Caki2 (cell line): ENCODE measurements at regions not wholly inside any gene's neighbourhood (a gene's known extent, or its start where the extent isn't known, plus 50 kb on each side); places are given as distances from the start of the nearest gene placed in this dataset.
"Not testable (repeated sequence)": the region's sequence is repeated elsewhere in the genome, so short reads cannot be mapped to it uniquely, and the experiment has no call there.

Experiments used
- DNase-seq: peaks from one replicate; pipeline ENCODE4 v3.0.0-alpha.2; 2015; ENCODE audit warnings: low read depth
- in situ Hi-C: cut with HindIII; loops from 2 replicates; pipeline ENCODE4 v1.10.0; 2016; ENCODE audit warnings: low sequenced_read_pairs, low pct_unique_long_range_greater_than_20kb, mixed read lengths

GRCh38 chr7:97449448-97449847 lies 282.4 kb upstream of the TAC1 start:
- in situ Hi-C loops, DNase-seq: not testable (repeated sequence)

GRCh38 chr7:97450516-97450915 lies 281.4 kb upstream of the TAC1 start:
- in situ Hi-C loops, result no loop called here
- no peak for DNase-seq

DNA sequence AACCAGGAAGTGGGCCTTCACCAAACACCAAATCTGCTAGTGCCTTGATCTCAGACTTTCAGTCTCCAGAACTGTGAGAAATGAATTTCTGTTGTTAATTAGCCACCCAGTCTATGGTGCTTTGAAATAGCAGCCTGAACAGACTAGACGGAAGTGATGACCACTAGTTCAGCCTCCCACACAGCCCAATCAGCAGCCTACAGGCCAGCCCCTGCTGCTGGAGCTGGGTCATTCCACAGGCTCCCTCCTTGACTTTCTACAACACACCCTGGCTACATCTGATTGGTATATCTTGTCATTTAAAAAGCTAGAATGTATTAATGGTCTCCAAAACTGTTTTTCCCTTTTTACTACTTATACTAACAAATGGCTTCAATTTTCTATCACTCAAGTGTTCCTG lies 277.2 kb upstream of the TAC1 start:
- in situ Hi-C loops, result no loop called here

GRCh38 chr7:97457054-97457453 lies 274.8 kb upstream of the TAC1 start:
- in situ Hi-C loops, result no loop called here
- no peak for DNase-seq

More for the DNA sequence above, 277.2 kb upstream of the TAC1 start:
- DNase-seq, result no peak

GRCh38 chr7:97460433-97460832 lies 271.5 kb upstream of the TAC1 start:
- DNase-seq, result peak; percentile 30
- in situ Hi-C loops, result no loop called here

DNA sequence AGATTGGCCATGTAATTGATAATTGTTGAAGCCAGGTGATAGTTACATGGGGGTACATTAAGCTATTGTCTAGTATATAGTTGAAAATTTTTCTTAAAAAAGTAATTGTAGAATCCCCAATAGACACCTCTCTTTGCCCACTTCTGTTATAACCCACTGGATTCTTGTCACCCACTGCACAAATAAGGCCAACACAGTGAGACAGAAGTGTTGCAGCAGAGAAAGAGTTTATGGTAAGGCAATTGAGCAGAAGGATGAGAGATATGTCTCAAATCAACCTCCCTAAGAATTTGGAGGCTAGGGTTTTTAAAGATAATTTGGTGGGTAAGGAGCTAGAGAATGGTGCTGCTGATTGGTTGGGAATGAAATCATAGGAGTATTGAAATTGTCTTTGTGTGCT lies 270.3 kb upstream of the TAC1 start:
- in situ Hi-C loops, result no loop called here
- no peak for DNase-seq

DNA sequence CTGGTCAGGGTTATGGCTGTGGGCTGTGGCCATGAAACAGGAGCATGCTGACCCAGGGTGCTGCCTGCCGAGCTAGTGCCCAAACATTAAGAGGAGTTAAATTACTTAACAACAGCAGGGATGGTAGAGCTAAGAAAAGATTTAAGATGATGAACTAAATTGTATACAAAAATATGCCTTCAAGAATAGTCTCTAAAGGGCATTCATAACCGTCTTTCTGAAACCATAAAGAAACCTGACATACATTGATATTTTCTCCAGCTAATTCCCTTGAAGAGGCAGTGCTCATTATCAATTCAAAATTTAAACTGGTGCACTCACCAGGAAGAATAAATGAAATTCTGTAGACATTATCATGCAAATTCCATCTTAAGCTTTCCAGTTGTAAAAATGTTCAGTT lies 265.8 kb upstream of the TAC1 start:
- in situ Hi-C loops, result no loop called here

DNA sequence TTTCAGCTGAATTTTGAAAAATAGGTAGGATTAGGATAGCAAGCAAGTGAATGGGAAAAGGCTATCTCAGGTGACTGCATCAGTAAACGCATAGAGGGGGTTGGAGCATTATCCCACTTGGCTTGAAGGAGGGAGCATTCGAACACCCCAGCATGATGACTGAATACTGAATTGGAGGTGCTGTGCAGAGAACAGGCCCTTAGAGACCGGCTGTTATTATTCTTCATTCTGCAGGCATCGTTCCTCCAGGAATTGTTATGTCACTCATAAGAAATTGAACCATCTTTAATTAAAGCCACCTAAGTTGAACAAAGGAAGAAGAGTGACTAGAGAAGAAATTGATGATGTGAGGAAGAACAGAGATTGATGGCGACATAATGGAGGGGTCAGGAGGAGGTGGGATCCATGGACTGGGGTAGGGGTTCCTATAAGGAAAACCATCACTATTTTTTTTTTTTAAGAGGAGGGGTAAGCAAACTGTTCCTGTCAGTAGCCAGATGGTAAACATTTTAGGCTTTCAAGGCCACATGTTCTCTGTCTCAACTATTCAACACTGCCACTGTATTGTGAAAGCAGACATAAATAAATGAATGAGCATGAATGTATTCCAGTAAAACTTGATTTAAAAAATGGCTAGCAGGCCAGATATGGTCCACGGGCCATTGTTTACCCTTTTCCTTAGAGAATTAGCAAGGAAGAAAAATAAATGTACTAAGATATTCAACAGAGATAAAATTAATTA lies 264.7 kb upstream of the TAC1 start:
- in situ Hi-C loops, result no loop called here
- DNase-seq, result no peak

More for the DNA sequence above, 265.8 kb upstream of the TAC1 start:
- no peak for DNase-seq

- DNase-seq, result no peak
- in situ Hi-C loops, result no loop called here
These were observed 263.4 kb upstream of the TAC1 start for GRCh38 chr7:97468493-97468892.

DNA sequence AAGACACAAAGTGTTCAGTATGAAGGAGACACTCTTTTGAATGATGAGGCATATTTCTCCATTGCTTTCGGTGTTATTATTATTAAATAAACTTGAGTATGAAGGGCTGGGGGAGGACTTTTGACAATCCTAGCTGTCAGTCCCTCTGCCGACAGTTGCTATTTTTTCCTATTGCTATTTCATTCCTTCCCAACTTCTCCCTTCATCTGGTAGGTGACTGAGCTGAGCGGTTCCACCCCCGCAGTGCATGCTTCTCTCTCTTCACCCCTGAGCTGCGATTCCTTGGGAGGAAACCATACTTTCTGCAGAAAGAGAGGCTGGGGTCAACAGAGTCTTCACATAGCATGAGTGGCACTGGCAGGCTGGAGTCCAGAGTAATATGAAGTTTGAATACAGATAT lies 261.2 kb upstream of the TAC1 start:
- in situ Hi-C loops, result no loop called here
- no peak for DNase-seq

DNA sequence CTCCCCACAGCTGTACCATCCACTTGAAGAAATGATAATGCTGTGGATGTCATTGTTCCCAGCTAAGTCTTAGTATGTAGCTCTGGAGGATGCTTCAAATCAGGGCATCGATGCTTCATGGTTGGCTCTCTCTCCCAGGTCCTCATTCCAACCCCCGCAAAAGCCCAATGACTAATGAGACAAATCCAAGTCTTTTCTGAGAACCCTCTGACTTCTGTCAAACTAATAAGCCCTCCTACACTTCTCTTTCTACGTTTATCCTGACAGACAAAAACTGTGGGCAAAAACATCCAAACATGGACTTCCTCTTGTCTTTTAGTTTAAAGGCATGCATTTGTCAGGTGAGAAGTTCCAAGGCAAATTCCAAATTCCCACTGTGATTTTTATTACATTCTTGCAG lies 260.4 kb upstream of the TAC1 start:
- in situ Hi-C loops, result no loop called here
- no peak for DNase-seq

GRCh38 chr7:97479740-97480290 lies 252.1 kb upstream of the TAC1 start:
- no peak for DNase-seq
- in situ Hi-C loops, result no loop called here

DNA sequence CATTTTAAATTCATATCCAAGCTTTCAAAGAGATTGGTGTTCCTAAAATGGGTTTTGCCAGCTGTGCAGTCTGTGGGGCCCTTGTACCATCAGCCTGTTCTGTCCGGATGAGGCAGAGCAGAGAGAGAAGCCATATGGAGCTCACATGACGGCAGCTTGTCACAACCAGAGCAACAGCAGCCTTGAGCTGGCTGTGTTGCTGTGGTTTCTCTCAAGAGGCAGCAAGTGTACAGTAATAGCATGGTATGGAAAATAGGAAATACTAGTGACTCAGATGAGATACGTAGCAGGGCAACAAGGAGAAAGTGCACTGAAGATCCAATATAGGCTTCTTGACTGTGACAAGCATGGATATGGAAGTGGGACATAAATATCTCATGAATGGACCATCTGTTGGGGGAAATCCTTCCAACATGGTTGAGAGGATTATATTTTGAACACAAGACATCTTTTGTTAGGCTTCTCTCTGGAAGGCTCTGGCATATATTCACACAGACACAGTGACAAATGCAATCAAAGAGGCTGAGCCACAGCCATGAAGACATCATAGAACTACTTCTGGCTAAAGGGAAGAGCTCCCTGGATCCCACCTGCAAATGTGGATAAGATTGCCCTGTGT lies 251.0 kb upstream of the TAC1 start:
- DNase-seq, result no peak
- in situ Hi-C loops, result no loop called here

DNA sequence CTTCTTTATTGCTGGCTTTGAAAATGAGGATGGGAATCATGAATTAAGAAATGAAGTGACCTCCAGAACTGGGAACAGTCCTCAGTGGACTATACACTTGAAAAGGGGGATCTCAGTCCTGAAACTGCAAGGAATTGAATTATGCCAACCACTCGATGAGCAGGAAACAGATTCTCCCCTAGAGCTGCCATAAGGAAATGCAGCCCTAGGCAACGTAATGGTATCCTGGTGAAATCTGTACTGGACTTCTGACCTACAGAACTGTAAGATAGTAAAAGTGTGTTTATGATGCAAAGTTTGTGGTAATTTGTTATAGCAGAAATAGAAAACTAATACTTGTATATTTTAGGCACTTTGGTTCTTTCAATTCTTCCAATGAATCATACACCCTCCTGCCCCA lies 236.4 kb upstream of the TAC1 start:
- in situ Hi-C loops, result no loop called here
- DNase-seq, result no peak

DNA sequence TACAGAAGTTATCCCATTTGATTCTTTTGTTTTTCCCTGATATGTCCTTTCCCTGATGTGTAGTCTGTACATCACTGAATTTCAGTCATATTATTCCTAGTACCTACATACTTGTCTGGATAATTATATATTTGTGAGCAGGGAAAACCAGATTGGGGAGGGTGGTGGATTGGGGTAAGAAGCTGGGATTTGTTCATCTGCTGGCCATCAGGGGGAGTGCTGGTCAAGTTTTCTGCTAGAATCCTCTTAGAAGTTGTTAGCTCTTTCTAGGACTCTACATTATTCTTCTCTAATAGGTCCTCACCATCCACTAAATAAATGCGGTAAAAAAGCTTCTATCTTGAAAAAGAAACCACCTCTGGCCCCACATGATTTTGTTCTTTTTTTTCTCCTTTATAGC lies 232.7 kb upstream of the TAC1 start:
- in situ Hi-C loops, result no loop called here
- DNase-seq, result peak; percentile 4

DNA sequence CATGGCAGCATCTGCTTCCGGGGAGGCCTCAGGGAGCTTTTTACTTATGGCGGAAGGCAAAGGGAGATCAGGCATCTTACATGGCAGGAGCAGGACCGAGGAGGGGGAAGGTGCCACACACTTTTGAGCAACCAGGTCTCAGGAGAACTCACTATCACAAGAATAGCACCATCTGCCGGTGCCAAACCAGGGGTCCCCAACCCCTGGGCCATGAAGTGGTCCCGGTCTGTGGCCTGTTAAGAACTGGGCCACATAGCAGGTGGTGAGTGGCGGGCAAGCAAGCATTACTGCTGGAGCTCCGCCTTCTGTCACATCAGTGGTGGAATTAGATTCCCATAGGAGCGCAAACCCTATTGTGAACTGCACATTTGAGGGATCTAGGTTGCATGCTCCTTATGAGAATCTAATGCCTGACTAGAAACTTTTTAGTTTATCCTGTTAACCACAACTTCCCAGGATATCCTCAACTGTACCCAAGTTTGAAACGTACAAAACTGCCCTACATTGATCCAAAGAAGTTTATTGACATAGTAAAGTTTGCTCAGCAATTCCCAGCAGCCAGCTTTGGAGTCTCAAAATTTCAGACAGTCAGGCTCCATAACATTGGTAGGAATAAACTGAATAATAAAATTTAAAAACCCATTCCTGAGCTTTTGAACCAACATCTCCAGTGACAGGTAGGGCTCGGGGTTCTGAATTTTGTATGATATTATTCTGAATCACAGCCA lies 228.4 kb upstream of the TAC1 start:
- no peak for DNase-seq
- in situ Hi-C loops, result no loop called here

- in situ Hi-C loops, result no loop called here
- no peak for DNase-seq
These were observed 225.2 kb upstream of the TAC1 start for GRCh38 chr7:97506728-97507127.

DNA sequence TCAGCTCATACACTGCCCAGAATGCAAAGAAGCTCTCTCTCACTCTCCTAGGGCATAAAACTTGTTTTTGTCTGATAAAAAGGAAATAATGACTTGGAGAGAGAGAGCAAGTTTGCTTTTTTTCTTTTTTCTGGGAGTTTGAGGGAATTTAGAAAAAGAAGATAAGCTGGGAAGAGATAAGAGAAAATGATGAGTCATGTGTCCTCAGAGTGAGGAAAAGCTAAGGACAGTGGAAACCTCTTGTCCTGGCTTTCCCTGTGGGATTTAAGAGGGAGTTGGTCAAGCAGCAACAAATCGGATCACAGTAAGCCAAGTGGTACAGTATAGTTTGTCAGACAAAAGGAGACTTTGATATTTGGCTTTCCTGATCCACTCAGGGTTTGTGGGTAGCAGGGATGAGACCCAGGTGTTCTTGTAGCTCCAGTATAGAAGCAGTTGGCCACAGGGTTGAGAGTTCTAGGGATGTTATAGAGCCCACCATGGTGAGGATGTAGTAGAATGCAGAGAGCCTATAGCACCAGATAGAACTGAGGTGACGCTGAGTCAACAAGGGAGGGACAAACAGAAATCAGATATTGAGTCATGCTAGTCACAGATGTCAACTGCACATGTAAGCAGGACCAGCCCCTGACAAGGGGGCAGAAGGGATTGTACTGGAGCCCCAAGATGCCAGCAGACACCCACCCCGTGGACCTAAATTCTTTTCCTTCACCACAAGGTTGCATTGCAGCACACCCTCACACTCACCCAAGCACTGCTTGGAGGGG lies 219.3 kb upstream of the TAC1 start:
- in situ Hi-C loops, result no loop called here
- no peak for DNase-seq

DNA sequence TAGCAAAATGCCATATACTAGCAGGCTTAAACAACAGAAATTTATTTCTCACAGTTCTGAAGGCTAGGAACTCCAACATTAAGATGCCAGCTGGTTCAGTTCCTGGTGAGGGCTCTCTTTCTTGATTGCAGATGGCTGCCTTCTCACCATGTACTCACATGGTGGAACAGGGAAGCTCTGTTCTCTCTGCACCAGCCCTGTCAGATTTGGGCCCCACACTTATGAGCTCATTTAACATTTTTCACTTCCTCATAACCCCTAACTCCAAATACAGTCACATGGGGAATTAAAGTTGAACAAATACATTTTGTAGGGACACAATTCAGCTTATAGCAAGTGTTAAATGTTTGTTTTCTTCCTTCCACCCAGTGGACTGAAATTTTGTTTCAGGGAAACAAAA lies 218.6 kb upstream of the TAC1 start:
- in situ Hi-C loops, result no loop called here
- no peak for DNase-seq
